ENCODE measurements at regions not wholly inside any gene's neighbourhood (a gene's known extent, or its start where the extent isn't known, plus 50 kb on each side); places are given as distances from the start of the nearest gene placed in this dataset.

GRCh38 chr6:115796829-115797228 lies 263.9 kb downstream of the FRK start:
- POLR2A ChIA-PET: no interaction called here
- BruUV-seq (replicated peaks): no TSS peak
- 0% methylated on average over 1 of the region's 1 CpG for WGBS (ENCODE audit: insufficient coverage, low coverage, missing lambda C conversion rate)
- FAIRE-seq: no peak
- Histone ChIP-seq H3K4me2 (ENCODE audit: insufficient read depth, low read length) (no peak overlapping the region), H2AFZ (ENCODE audit: low read depth, low read length) (no peak overlapping the region), H3K27ac (ENCODE audit: extremely low read depth, low read depth, low read length) (no peak overlapping the region), H3K27me3 (ENCODE audit: control insufficient read depth in 2 of 2, insufficient read depth in 2 of 2, low read length in 2 of 2) (no peaks in the 10 kb centered on the region), H3K9me3 (replicated peaks; ENCODE audit: control insufficient read depth, insufficient read depth, low read depth, low read length) (no peaks in the 10 kb centered on the region), H4K20me1 (replicated peaks; ENCODE audit: control insufficient read depth, insufficient read depth, low read length) (no peaks in the 10 kb centered on the region), H3K9me1 (ENCODE audit: control insufficient read depth, insufficient read depth, low read length) (no peaks in the 10 kb centered on the region), H3K4me1 (replicated peaks in 1 of 2; ENCODE audit: control insufficient read depth in 2 of 2, insufficient read depth in 2 of 2, low read length in 2 of 2) (no peaks in the 10 kb centered on the region), H3K79me2 (ENCODE audit: control insufficient read depth, insufficient read depth, low read length) (no peaks in the 10 kb centered on the region), H3K9ac (ENCODE audit: insufficient read depth in 1 of 2, low read depth in 2 of 2, low read length in 2 of 2) (no peak overlapping the region), H3K36me3 (ENCODE audit: control insufficient read depth, insufficient read depth, low read length) (no peaks in the 10 kb centered on the region), H3K4me3 (no peak overlapping the region)
- intact Hi-C loops (cut with micrococcal nuclease) (no loop called here), in situ Hi-C loops (cut with MboI) (no loop called here)
- DNase-seq (ENCODE audit: extremely low read depth in 1 of 4, low spot score in 3 of 4): no peak
- CTCF ChIA-PET (ENCODE audit: low intra/inter-chr PET ratio): no interaction called here
- TF ChIP-seq, protein P1, sequence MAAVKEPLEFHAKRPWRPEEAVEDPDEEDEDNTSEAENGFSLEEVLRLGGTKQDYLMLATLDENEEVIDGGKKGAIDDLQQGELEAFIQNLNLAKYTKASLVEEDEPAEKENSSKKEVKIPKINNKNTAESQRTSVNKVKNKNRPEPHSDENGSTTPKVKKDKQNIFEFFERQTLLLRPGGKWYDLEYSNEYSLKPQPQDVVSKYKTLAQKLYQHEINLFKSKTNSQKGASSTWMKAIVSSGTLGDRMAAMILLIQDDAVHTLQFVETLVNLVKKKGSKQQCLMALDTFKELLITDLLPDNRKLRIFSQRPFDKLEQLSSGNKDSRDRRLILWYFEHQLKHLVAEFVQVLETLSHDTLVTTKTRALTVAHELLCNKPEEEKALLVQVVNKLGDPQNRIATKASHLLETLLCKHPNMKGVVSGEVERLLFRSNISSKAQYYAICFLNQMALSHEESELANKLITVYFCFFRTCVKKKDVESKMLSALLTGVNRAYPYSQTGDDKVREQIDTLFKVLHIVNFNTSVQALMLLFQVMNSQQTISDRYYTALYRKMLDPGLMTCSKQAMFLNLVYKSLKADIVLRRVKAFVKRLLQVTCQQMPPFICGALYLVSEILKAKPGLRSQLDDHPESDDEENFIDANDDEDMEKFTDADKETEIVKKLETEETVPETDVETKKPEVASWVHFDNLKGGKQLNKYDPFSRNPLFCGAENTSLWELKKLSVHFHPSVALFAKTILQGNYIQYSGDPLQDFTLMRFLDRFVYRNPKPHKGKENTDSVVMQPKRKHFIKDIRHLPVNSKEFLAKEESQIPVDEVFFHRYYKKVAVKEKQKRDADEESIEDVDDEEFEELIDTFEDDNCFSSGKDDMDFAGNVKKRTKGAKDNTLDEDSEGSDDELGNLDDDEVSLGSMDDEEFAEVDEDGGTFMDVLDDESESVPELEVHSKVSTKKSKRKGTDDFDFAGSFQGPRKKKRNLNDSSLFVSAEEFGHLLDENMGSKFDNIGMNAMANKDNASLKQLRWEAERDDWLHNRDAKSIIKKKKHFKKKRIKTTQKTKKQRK (IDR thresholded peaks at IDR 0.05; ENCODE audit: borderline replicate concordance, low read depth, low read length): no peak
- TF ChIP-seq PRMT5 (CRISPR knock-in tag; IDR thresholded peaks at IDR 0.05) (no peak), SMARCC2 (IDR thresholded peaks at IDR 0.05; ENCODE audit: low read depth) (no peak), MYBL2 (IDR thresholded peaks at IDR 0.05; ENCODE audit: low read depth) (no peak), MYBL2 (CRISPR knock-in tag; IDR thresholded peaks at IDR 0.05; ENCODE audit: borderline replicate concordance) (no peak), PHTF2 (CRISPR knock-in tag; IDR thresholded peaks at IDR 0.05) (no peak), SMARCA4 (IDR thresholded peaks at IDR 0.05) (no peak)
- TF ChIP-seq, protein P2, sequence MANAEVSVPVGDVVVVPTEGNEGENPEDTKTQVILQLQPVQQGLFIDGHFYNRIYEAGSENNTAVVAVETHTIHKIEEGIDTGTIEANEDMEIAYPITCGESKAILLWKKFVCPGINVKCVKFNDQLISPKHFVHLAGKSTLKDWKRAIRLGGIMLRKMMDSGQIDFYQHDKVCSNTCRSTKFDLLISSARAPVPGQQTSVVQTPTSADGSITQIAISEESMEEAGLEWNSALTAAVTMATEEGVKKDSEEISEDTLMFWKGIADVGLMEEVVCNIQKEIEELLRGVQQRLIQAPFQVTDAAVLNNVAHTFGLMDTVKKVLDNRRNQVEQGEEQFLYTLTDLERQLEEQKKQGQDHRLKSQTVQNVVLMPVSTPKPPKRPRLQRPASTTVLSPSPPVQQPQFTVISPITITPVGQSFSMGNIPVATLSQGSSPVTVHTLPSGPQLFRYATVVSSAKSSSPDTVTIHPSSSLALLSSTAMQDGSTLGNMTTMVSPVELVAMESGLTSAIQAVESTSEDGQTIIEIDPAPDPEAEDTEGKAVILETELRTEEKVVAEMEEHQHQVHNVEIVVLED (CRISPR knock-in tag; IDR thresholded peaks at IDR 0.05): no peak
- TF ChIP-seq, protein P3, sequence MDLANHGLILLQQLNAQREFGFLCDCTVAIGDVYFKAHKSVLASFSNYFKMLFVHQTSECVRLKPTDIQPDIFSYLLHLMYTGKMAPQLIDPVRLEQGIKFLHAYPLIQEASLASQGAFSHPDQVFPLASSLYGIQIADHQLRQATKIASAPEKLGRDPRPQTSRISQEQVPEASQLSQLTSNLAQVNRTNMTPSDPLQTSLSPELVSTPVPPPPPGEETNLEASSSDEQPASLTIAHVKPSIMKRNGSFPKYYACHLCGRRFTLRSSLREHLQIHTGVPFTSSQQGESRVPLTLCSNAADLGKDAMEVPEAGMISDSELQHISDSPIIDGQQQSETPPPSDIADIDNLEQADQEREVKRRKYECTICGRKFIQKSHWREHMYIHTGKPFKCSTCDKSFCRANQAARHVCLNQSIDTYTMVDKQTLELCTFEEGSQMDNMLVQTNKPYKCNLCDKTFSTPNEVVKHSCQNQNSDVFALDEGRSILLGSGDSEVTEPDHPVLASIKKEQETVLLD (IDR thresholded peaks at IDR 0.05): no peak
- ATAC-seq: no peak

All from K562 (cell line).